ENCODE measurements at regions not wholly inside any gene's neighbourhood (a gene's known extent, or its start where the extent isn't known, plus 50 kb on each side); places are given as distances from the start of the nearest gene placed in this dataset.
"Not testable (repeated sequence)": the region's sequence is repeated elsewhere in the genome, so short reads cannot be mapped to it uniquely, and the experiment has no call there.

- no peak overlapping the region for H3K4me3 ChIP-seq (ENCODE audit: low read length)
- no peak for TF ChIP-seq CTCF (conservative IDR thresholded peaks at IDR 0.05; ENCODE audit: low read depth, low read length)
- DNase-seq (ENCODE audit: low read depth), result no peak
Measured at GRCh38 chr6:126672649-126673048, 332.7 kb downstream of the CENPW start.

- not testable (repeated sequence) for DNase-seq (ENCODE audit: low read depth); H3K4me3 ChIP-seq (ENCODE audit: low read length)
Measured at GRCh38 chr6:126673749-126674148, 333.8 kb downstream of the CENPW start.

- no peak for DNase-seq (ENCODE audit: low read depth)
- TF ChIP-seq CTCF (conservative IDR thresholded peaks at IDR 0.05; ENCODE audit: low read depth, low read length), result no peak
- H3K4me3 ChIP-seq (ENCODE audit: low read length), result no peak overlapping the region
Measured at GRCh38 chr6:126682440-126682839, 342.5 kb downstream of the CENPW start.

- no peak for DNase-seq (ENCODE audit: low read depth)
- no peak overlapping the region for H3K4me3 ChIP-seq (ENCODE audit: low read length)
- TF ChIP-seq CTCF (conservative IDR thresholded peaks at IDR 0.05; ENCODE audit: low read depth, low read length), result no peak
Measured at GRCh38 chr6:126685182-126685581, 345.3 kb downstream of the CENPW start.

- no peak overlapping the region for H3K4me3 ChIP-seq (ENCODE audit: low read length)
- DNase-seq (ENCODE audit: low read depth), result no peak
- TF ChIP-seq CTCF (conservative IDR thresholded peaks at IDR 0.05; ENCODE audit: low read depth, low read length), result no peak
Measured at GRCh38 chr6:126696921-126697693, 357.2 kb downstream of the CENPW start.

- no peak for TF ChIP-seq CTCF (conservative IDR thresholded peaks at IDR 0.05; ENCODE audit: low read depth, low read length)
- H3K4me3 ChIP-seq (ENCODE audit: low read length), result no peak overlapping the region
- DNase-seq (ENCODE audit: low read depth), result no peak
Measured at GRCh38 chr6:126698732-126699240, 358.9 kb downstream of the CENPW start.

- H3K4me3 ChIP-seq (ENCODE audit: low read length), result no peak overlapping the region
- no peak for DNase-seq (ENCODE audit: low read depth)
- TF ChIP-seq CTCF (conservative IDR thresholded peaks at IDR 0.05; ENCODE audit: low read depth, low read length), result no peak
Measured at GRCh38 chr6:126701676-126702560, 362.0 kb downstream of the CENPW start.
